GM10266 (cell line): ENCODE measurements at regions not wholly inside any gene's neighbourhood (a gene's known extent, or its start where the extent isn't known, plus 50 kb on each side); places are given as distances from the start of the nearest gene placed in this dataset.

ENCODE experiments used
- DNase-seq: peaks from one replicate; pipeline ENCODE4 v3.0.0; 2012; ENCODE audit errors: extremely low spot score
- CTCF ChIP-seq: IDR thresholded peaks from 2 replicates; pipeline ENCODE4 v1.5.1; 2012; ENCODE audit warnings: mild to moderate bottlenecking, low read depth; ENCODE audit not compliant: control insufficient read depth, insufficient read depth; ENCODE audit errors: missing control alignments

GRCh38 chr3:661356-661755 lies 431.5 kb upstream of the CNTN6 start:
- no peak for TF ChIP-seq CTCF
- no peak for DNase-seq

DNA sequence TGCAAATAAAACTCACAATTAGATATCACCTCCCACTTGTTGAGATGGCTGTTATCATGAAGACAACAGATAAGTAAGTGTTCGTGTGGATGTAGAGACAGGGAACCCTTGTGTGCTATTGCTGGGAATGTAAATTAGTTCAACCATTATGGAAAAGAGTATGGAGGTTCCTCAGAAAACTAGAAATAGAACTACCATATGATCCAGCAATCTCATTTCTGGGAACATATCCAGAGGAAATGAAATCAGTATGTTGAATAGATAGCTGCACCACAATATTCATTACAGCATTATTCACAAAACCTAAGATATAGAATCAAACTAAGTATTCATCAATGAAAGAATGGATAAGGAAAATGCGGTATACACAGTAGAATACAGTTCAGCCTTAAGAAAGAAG lies 418.7 kb upstream of the CNTN6 start:
- no peak for TF ChIP-seq CTCF
- DNase-seq, result no peak

- TF ChIP-seq CTCF, result no peak
- no peak for DNase-seq
Measured at GRCh38 chr3:675846-676245, 417.0 kb upstream of the CNTN6 start.

DNA sequence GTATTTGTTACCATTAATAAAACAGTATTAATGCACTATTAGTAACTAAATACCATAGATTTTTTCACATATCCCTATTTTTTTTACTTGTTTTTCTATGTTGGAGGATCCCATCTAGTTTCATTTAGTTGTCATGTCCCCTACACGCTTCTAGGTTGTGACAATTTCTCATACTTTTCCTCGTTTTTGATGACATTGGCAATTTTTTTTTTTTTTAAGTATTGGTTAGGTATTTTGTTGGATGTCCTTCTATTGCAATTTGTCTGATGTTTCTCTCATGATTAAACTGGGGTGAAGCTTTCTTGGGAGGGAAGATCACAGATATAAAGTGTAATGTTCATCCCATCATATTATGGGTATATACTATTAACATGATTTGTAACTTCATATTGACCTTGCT lies 409.1 kb upstream of the CNTN6 start:
- no peak for DNase-seq

GRCh38 chr3:690770-691169 lies 402.1 kb upstream of the CNTN6 start:
- DNase-seq, result no peak
- TF ChIP-seq CTCF, result no peak

More for the DNA sequence above, 409.1 kb upstream of the CNTN6 start:
- TF ChIP-seq CTCF, result no peak

- DNase-seq, result no peak
- no peak for TF ChIP-seq CTCF
Measured at GRCh38 chr3:700514-700913, 392.3 kb upstream of the CNTN6 start.

- no peak for DNase-seq
- TF ChIP-seq CTCF, result no peak
Measured at GRCh38 chr3:707041-707440, 385.8 kb upstream of the CNTN6 start.
